ENCODE measurements at regions not wholly inside any gene's neighbourhood (a gene's known extent, or its start where the extent isn't known, plus 50 kb on each side); places are given as distances from the start of the nearest gene placed in this dataset.
"Not testable (repeated sequence)": the region's sequence is repeated elsewhere in the genome, so short reads cannot be mapped to it uniquely, and the experiment has no call there.

- DNase-seq (ENCODE audit: extremely low read depth, low read depth, low spot score), result no peak
These were observed 396.8 kb downstream of the TRAM1L1 start for GRCh38 chr4:116688536-116688935.

GRCh38 chr4:116668190-116668589 is 417.2 kb downstream of the TRAM1L1 start:
- no peak for DNase-seq (ENCODE audit: extremely low read depth, low read depth, low spot score)

GRCh38 chr4:116665716-116666115 is 419.7 kb downstream of the TRAM1L1 start:
- DNase-seq (ENCODE audit: extremely low read depth, low read depth, low spot score), result no peak

- DNase-seq (ENCODE audit: extremely low read depth, low read depth, low spot score), result no peak
These were observed 421.2 kb downstream of the TRAM1L1 start for GRCh38 chr4:116664198-116664597.

GRCh38 chr4:116639070-116639577 is 446.3 kb downstream of the TRAM1L1 start:
- no peak for DNase-seq (ENCODE audit: extremely low read depth, low read depth, low spot score)

- no peak for DNase-seq (ENCODE audit: extremely low read depth, low read depth, low spot score)
These were observed 446.8 kb downstream of the TRAM1L1 start for GRCh38 chr4:116638592-116638991.

- no peak for DNase-seq (ENCODE audit: extremely low read depth, low read depth, low spot score)
These were observed 448.5 kb downstream of the TRAM1L1 start for GRCh38 chr4:116636917-116637316.

- no peak for DNase-seq (ENCODE audit: extremely low read depth, low read depth, low spot score)
These were observed 453.1 kb downstream of the TRAM1L1 start for GRCh38 chr4:116632269-116632668.

GRCh38 chr4:116628598-116628997 is 456.8 kb downstream of the TRAM1L1 start:
- DNase-seq (ENCODE audit: extremely low read depth, low read depth, low spot score), result no peak

- DNase-seq (ENCODE audit: extremely low read depth, low read depth, low spot score), result no peak
These were observed 457.8 kb downstream of the TRAM1L1 start for GRCh38 chr4:116627545-116627944.

- not testable (repeated sequence) for DNase-seq (ENCODE audit: extremely low read depth, low read depth, low spot score)
These were observed 465.9 kb downstream of the TRAM1L1 start for GRCh38 chr4:116619508-116619907.

- no peak for DNase-seq (ENCODE audit: extremely low read depth, low read depth, low spot score)
These were observed 466.7 kb downstream of the TRAM1L1 start for GRCh38 chr4:116618638-116619037.

GRCh38 chr4:116603096-116603495 is 482.3 kb downstream of the TRAM1L1 start:
- DNase-seq (ENCODE audit: extremely low read depth, low read depth, low spot score), result no peak

- DNase-seq (ENCODE audit: extremely low read depth, low read depth, low spot score), result no peak
These were observed 485.5 kb downstream of the TRAM1L1 start for GRCh38 chr4:116599859-116600258.

GRCh38 chr4:116598980-116599789 is 486.2 kb downstream of the TRAM1L1 start:
- DNase-seq (ENCODE audit: extremely low read depth, low read depth, low spot score), result no peak

- no peak for DNase-seq (ENCODE audit: extremely low read depth, low read depth, low spot score)
These were observed 487.0 kb downstream of the TRAM1L1 start for GRCh38 chr4:116598155-116598979.

GRCh38 chr4:116590648-116591047 is 494.7 kb downstream of the TRAM1L1 start:
- no peak for DNase-seq (ENCODE audit: extremely low read depth, low read depth, low spot score)

GRCh38 chr4:116588783-116589182 is 496.6 kb downstream of the TRAM1L1 start:
- DNase-seq (ENCODE audit: extremely low read depth, low read depth, low spot score), result no peak

GRCh38 chr4:116585246-116585645 is 500.1 kb downstream of the TRAM1L1 start:
- DNase-seq (ENCODE audit: extremely low read depth, low read depth, low spot score), result no peak

GRCh38 chr4:116577321-116577720 is 508.1 kb downstream of the TRAM1L1 start:
- no peak for DNase-seq (ENCODE audit: extremely low read depth, low read depth, low spot score)

- no peak for DNase-seq (ENCODE audit: extremely low read depth, low read depth, low spot score)
These were observed 511.8 kb downstream of the TRAM1L1 start for GRCh38 chr4:116573540-116573939.

GRCh38 chr4:116561768-116562167 is 523.6 kb downstream of the TRAM1L1 start:
- DNase-seq (ENCODE audit: extremely low read depth, low read depth, low spot score), result no peak

Measured in glomerular endothelial cell (primary cell).